Activated naive CD4-positive, alpha-beta T cell treated with anti-CD3 and anti-CD28 coated beads, Interleukin-2, amount 50 U/mL, for 16 hours (primary cell): ENCODE measurements at regions not wholly inside any gene's neighbourhood (a gene's known extent, or its start where the extent isn't known, plus 50 kb on each side); places are given as distances from the start of the nearest gene placed in this dataset.
"Not testable (repeated sequence)": the region's sequence is repeated elsewhere in the genome, so short reads cannot be mapped to it uniquely, and the experiment has no call there.

Experiments used
- DNase-seq: peaks from one replicate; pipeline ENCODE4 v3.0.0-alpha.2; 2020

DNA sequence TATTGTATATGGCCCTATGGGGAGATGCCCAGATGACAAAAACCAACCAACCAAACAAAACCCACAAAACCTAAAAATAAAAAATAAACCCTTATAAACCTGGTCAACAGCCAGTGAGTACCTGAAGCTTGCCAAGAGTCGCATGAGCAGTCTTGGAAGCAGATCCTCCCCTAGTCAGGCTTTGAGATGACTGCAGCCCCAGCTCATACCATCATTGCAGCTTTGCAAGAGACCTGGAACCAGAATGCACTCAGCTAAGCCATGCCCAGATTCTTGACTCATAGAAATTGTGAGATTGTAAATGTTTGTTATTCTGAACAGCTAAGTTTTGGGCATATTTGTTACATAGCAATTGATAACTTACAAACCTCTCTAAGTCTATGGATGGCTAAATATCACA lies 326.8 kb downstream of the HLX start:
- no peak for DNase-seq

DNA sequence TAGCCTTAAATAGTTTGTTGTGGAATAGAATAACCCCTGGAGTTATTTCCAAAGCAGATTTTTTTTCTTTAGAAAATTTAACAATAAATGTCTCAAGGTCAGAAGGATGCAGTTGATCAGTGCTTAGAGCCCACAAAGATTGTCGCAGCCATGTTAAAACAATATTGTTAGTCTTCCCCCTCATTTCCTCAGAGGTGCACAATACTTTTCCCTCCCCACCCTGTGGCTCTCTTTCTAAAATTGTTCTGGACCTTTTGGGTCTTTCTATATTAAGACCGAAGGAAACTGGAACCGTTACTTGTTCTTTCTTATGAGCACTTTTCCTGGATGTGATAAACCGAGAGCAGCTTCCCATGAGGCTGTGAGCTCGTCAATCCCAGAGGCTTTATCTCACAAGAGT lies 333.7 kb downstream of the HLX start:
- no peak for DNase-seq

DNA sequence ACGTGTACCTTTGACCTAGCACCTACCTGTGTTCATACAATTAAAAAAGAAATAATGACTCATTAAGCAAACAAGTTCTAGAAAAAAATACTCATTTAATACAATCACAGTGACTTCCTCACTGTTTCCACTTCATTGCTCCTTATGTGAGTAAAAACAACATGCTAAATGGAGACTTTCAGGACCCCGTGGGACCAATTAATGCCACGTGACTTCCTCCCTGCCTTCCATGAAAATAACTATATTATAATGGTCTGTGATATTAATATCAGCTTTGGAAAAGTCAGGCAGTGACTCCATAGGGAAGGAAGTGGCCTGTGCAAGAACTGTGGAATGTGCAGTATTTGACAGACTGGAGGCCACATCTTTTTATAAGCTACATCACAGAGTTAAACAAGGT lies 337.8 kb downstream of the HLX start:
- no peak for DNase-seq

DNA sequence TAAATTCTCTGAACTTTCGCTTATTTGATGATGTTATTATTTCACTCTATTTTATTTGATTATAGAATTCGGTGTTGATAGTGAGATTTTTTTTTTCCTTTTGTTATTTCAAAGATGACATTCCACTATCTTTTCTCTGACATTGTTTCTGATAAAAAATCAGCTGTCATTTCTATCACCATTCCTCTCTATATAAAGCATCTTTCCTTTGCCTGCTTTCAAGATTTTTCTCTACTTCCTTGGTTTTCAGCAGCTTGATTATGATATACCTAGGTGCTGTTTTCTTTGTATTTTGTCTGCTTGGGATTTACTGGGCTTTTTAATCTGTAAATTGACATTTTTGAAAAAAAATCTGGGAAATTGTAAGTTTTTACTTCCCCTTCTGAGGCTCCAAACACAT lies 344.0 kb downstream of the HLX start:
- DNase-seq: no peak

DNA sequence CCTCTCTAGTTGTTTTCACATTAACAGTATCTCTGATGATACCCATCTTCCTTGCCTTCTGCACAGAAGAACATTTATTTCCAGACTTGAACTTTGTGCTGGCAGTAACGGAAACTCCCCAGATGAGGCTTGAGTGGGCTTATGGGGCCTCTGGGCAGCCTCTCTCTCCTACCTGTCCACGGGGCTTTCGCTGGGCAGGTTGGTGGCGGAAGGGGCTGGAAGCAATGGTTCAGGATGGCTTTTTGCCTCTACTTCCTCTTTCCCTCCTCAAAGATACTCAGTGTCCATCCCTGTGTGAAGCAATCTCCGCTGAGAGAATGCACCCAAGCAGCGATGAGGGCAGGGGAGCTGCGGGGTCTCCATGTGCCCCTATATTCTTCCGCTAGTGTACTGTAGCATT lies 348.2 kb downstream of the HLX start:
- no peak for DNase-seq

DNA sequence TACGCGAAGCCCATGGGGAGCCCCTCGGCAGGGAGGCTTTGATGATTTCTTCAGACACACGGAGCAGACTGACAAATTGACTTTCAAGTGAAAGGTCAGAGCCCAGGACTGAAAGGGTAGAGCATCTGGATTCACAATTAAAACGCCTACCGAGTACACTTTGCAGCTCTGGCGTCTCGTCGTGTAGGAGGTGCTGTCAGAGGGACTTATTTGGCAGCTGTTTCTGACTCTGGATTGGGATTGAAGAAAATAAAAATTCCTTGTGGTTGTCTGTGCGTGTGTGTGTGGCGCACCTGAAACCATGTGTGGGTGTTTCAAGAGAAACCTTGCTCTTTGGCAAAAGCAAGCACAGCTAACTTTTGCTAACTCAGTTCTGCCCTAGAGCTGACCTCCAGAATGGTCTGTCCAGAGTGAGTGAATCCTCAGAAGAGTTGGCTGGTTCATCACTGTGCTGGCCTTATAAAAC lies 348.7 kb downstream of the HLX start:
- no peak for DNase-seq

DNA sequence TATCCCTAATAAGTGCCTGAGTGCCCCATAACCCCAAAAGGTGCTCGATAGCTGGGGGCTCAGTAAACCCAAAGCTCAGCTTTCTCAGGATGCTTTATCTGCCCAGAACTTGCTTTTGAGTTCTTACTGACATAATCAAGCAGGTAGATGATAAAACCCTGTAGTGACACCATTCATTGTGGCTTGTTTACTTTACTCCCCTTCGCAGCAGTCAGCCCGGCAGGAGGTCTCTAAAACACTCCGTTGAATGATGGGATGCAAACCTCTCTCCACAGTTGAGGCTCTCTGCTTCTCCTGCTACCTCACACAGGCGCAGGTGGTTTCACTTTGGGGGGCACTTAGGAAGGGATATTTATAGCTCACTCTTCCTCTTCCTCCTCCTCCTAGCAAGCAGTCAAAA lies 349.4 kb downstream of the HLX start:
- no peak for DNase-seq

DNA sequence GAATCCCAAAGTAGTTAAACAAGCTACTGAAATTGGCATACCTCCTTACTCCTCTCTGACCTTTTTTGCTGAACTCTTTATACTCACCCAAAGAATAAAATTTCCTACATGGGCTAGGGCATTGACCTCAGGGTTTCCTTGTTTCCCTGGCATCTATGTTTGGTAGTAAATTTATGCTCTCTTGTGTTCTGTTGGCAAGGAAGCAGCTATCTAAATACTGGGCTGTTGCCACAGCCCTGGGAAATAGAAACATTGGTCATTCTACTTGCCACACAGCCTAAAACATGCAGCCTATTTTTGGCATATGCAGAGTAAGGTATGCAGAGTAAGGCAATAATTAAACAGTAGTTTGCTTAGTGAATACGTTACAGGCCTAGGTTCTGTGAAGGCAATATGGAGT lies 351.4 kb downstream of the HLX start:
- no peak for DNase-seq

DNA sequence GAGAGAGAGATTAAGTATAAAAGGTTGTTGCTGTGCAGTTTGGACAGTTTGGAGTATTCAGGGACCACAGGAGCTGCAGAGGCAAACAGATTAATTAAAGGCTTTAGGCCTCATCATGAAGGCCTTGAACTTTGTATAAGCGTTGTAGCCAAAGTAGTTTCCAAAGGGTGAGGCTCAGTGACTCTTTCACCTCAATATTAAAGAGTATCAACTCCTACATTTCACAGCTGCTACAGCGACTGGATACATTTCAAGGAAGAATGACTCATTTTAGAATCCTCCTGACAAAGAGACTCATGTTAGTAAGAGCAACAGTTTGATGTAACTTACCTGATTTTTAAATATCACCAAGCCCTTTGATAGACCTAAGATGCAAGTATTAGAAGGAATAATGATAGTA lies 355.5 kb downstream of the HLX start:
- DNase-seq: no peak

DNA sequence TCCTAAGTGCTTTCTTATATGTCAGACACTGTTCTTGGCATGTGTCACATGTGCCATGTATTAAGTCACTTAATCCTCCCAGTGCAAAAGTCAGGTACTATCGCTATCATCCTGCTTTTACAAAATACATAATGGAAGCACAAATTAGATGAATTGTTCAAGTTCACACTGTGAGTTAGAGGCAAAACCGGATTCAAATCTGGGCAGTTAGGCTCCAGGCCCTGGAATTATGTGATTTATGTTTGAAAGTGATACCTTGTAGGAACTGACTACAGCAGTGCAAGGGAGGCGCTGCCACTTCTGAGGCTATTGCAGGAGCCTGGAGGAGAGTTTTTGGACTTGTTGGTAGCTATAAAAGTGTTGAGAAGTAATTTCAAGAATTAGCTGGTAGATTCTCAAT lies 358.3 kb downstream of the HLX start:
- DNase-seq: no peak

DNA sequence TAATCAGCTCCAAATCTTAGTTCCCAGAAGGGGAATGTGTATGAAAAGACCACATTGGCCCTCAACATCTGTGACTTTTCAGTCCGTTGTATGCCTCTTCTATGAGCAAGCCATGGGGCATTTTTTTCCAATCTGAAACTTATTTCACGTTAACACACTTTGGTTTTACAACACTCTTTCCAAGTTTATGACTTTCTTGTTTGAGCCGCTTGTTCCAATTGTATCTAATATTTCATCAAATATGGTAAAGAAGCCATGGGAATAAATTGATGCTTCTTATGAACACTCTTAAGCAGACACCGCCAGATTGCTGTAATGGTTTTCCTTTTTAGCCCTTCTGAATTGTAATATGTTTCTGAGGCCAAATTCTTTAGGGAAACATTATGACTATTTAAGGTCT lies 359.9 kb downstream of the HLX start:
- DNase-seq: no peak

DNA sequence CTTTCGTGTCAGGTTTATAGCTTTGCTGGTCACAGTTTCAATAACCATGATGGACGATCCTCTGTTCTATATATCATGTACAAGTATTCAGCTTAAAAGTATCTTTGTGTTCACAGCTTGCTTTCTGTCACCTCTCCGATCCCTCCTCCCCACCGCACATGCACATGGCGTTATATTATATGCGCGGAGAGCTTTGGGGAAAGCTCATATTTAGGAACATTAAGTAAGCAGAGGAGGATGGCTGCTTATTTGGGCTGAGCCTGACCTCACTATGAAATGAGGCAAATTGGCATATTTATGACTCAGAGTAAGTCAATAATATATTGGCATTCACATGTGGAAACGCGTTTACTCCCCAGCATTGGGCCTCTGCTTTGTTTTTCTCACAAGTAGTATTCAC lies 360.5 kb downstream of the HLX start:
- no peak for DNase-seq

DNA sequence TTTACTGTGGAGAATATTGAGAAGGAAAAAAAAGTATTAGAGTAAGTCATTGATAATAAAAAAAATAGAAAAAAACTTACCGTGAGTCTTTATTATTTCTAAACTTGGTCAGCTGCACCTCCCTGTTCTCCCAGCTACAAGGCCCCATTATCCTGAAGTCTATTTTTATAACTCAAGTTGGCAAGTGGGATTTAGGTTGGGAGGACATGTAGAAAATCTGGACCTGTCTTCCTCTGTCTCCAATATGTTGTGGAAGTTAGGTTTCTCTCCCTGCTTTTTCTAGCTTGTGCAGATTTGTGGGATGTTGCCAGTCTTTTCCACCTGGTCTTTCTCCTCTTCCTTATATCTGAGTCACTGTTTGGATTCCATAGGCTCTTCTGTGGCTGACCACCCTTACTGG lies 361.4 kb downstream of the HLX start:
- no peak for DNase-seq

DNA sequence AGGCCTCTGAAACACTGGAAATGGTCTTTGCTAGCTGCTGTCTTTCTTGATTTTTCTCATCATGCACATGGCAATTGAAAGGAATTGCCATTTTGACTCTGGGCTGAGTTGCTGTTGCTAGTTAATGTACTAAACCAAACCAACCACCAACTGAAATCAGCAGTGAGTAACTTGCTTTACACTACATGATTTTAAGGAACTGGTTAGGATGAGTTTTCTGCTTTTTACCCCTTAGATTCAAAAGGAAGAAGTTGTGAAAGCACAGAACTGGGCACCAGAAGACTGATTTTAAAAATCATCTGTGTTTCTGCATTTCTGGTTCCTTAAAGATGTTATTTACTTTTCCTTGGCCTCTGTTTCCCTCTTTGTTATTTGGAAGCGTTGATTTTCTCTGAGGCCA lies 361.9 kb downstream of the HLX start:
- no peak for DNase-seq

DNA sequence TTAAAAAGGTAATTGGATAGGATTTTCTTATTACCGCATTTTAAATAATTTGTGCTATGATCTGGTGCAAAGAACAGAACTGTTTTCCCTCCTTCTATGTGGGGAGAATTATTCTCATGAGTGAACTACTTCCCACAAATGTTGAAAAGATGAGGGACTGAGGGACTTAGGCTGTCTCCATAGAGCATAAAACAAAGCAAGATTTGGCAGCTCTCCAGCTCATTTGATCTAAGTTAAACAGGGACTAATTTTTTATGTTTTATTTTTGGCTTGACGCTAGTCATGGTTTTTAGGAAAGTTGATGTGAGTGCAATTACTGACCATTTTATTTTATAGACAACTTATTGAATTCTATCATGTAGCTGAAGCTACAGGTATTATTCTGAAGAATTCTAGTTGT lies 362.3 kb downstream of the HLX start:
- DNase-seq: no peak

DNA sequence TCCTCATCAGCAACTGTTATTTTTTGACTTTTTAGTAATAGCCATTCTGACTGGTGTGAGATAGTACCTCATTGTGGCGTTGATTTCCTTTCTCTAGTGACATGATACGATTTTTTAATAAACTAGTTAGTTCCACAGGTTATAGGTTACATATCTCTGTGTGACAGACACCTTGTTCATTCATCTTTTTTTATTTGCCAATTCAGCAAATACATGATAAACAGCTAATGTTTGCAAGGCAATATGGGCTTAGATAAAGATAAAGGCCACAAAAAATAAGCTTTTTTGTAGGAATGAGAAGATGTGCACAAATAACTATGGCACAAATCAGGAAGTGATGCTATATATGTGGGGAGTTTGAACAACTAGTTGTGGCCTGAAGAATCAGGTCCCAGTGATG lies 366.8 kb downstream of the HLX start:
- no peak for DNase-seq

DNA sequence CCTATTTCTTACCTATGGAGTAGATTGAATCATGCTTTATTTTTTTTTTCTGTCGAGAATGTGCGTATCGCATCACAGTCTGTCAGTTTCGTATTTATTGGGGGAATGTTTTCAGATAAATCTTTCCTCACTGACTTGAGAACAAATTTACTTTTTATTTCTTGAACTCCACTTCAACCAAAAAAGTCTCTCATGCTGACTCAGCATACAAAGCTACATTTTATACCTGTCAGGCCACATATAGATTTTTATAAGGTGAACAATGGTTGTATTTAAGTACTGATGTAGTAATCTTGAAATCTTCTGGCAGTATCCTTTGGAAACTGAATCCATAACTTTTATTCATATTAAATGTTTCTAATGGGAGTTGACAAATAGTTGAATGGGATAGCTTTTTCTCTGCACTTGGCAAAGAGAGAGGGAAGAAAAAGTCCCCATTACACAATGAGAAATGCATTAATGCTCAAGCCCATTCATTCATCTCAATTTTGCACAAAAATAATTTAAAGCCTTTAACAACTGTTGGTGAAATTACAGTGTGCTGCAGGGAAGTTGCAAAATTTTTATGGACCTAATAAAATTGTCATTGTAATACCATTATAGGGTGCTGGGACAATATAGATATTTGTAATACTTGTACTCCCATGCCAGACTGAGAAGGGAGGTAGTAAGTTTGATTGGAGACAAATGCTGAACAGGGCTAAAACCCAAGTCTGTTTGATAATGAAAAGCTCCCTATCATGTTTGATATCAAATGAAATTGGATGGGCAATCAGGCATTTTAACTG lies 367.6 kb downstream of the HLX start:
- DNase-seq: no peak

DNA sequence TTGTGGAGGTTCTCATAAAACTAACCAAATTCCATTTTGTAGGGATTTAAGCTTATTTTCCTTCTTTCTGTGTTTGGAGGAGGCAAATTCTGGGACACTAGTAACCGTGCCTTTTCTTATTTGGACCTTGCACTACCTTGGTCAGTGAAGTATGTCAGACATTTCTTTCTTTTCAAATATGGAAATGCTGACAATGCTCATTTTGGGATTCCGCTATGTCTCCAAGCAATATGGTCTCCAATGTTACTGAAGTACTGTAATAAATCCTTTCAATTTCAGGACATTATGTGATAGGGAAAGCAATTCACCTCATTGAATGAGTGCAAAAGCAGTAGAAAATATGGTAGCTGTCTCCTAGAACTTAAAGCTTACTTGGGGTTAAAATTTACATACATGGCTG lies 372.3 kb downstream of the HLX start:
- DNase-seq: no peak

DNA sequence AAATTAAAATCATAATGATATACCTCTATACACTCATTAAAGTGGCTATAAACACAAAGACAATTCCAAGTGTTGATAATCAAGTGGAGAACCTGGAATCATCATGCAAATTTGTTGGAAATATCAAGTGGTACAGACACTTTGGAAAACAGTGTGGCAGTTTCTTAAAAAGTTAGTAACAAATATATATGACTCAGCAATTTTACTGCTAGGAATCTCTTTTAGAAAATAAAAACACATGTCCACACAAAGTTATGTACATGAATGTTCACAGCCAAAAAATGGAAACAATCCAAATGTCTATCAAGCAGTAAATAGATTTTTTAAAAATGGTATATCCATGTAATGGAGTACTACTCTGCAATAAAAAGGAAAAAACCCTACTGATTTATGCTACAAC lies 375.6 kb downstream of the HLX start:
- no peak for DNase-seq

DNA sequence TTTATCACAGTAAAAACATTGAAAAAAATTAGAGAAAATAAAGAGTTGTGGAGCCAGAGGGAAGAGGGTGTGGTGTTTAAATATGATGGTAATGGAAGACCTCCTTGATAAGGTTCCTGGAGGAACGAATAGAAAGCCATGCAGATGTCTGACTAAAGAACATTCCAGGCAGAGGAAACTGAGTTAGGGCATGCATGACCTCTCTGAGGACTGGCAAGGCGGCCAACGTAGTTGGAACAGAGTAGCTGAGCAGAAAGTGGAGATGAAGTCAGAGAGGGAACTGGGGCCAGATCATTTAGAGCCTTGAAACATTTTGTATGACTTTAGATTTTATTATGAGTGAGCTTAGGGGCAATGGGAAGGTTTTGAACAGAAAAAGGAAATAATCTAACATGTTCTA lies 377.5 kb downstream of the HLX start:
- DNase-seq: no peak

DNA sequence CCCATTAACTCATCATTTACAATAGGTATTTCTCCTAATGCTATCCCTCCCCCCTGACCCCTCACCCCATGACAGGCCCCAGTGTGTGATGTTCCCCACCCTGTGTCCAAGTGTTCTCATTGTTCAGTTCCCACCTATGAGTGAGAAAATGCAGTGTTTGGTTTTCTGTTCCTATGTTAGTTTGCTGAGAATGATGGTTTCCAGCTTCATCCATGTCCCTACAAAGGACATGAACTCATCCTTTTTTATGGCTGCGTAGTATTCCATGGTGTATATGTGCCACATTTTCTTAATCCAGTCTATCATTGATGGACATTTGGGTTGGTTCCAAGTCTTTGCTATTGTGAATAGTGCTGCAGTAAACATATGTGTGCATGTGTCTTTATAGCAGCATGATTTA lies 378.3 kb downstream of the HLX start:
- not testable (repeated sequence) for DNase-seq

DNA sequence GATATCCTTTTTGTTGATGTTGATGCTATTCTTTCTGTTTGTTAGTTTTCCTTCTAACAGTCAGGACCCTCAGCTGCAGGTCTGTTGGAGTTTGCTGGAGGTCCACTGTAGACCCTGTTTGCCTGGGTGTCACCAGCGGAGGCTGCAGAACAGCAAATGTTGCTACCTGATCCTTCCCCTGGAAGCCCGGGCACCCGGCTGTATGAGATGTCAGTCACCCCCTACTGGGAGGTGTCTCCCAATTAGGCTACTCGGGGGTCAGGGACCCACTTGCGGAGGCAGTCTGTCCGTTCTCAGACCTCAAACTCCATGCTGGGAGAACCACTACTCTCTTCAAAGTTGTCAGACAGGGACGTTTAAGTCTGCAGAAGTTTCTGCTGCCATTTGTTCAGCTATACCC lies 383.4 kb downstream of the HLX start:
- not testable (repeated sequence) for DNase-seq

DNA sequence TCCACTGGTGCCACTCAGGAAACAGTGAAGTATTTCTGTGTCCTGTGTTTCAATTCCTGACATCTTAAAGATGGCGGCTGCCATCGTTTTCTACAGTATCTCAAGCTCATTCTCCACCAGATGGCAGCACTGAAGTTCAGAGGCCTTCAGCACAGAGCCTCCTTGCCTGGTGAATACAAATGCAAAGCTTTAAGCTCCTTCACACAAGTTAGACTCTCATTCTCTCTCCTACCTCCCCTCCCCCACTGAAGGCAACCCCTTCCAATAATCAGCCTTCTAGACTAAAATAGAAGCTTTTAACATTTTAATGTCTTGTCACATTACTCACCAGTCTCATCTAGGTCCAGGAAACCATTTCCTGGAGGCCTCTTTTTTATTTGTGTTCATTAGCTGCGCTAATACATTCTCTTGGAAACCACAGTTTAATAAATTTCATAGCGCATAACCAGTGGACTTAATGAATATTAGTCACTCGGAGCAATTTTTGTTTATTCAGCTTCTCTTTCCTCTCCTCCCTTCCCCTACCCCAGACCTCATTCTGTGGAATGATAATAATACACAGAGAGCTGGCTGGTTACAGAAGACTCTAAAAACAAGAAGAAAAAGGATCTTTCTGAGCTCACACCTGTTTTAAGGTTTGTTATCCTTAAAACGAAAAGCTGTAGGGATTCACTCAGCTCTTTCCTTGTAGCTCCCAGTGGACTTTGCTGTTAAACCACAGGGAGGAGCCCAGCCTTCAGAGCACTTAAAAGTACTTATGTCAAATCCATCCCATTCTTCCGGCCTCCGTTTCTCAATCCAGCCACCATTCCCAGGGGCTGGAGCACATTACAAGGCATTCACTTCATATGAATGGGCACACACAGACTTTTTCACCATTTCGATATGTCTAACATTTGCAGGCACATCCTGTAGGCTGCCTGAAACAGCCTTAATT lies 384.9 kb downstream of the HLX start:
- peak; percentile 23 for DNase-seq

DNA sequence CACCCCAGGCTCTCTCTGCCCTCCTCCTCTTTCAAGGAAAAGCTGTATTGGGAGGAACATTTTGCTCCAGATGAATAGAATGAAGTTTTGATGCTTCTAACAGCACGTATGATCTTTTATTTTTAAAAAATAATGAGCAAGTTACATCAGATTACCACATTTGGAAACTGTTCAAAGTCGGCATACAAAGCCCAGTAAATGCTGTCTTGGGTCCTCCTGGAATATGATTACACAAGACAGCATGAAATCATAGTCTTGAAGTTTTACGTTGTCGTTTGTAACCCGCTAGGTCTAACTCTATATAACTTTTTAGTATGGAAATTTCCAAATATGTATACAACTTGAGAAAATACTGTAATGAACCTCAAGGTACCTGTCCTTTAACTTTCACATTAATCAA lies 385.6 kb downstream of the HLX start:
- DNase-seq: no peak
